ENCODE measurements at regions not wholly inside any gene's neighbourhood (a gene's known extent, or its start where the extent isn't known, plus 50 kb on each side); places are given as distances from the start of the nearest gene placed in this dataset.

DNA sequence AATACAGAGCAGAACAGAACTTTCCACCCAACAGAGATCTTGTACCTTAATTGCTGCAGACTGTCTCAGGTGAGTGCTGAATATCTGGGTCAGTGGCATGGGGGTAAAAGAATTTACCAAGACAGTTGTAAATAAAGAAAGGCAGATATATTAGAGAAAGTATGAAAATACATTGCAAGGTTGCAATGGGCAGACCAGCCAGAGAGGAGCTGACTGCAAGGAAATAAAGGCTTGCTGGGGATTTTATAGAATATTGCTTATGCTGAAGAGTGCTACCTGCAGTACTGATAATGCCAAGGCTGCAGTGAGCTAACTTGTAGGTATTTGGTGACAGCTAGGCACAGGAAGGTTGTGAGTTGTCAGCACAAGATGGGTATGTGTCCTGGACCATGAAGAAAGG lies 171.0 kb upstream of the TRIM24 start:
- Histone ChIP-seq H3K9me3 (ENCODE audit: low read depth) (no peaks in the 10 kb centered on the region), H3K4me3 (no peak overlapping the region), H3K79me2 (ENCODE audit: insufficient read depth) (no peaks in the 10 kb centered on the region), H3K4me2 (ENCODE audit: unreplicated experiment) (no peak overlapping the region), H3F3A (ENCODE audit: insufficient read depth) (no peaks in the 10 kb centered on the region), H3K9ac (no peak overlapping the region), H3K27ac (no peak overlapping the region), H3K36me3 (ENCODE audit: low read depth) (no peaks in the 10 kb centered on the region), H3K27me3 (replicated peaks; ENCODE audit: insufficient read depth) (no peaks in the 10 kb centered on the region), H3K9me2 (ENCODE audit: insufficient read depth) (no peaks in the 10 kb centered on the region), H3K4me1 (ENCODE audit: insufficient read depth) (no peaks in the 10 kb centered on the region), H2AFZ (no peak overlapping the region), H4K20me1 (ENCODE audit: insufficient read depth) (no peaks in the 10 kb centered on the region)
- in situ Hi-C loops (cut with MboI): no loop called here
- DNase-seq: no peak
- TF ChIP-seq EZH2 (IDR thresholded peaks at IDR 0.05; ENCODE audit: insufficient read depth, poor library complexity, severe bottlenecking): no peak
- no peak for TF ChIP-seq EZH2phosphoT487 (IDR thresholded peaks at IDR 0.05; ENCODE audit: insufficient read depth, low read depth)

DNA sequence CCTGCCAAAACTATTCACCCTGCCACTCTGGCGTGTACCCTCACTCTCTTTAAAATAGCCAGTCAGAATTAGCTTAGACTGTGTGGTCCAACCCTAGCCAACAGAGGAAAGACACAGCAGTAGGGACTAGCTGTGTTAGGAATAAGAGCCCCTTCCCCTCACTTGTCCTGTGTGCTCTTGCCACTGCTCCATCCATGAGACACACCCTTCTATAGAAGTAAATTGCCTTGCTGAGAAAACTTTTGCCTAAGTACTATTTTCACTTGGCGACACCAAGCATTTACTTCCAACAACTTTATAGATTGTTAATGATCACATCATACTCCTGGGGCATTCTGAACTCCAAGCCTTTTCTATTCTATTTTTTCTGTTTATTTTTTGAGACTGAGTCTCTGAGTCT lies 170.2 kb upstream of the TRIM24 start:
- H3K79me2 ChIP-seq (ENCODE audit: insufficient read depth): no peaks in the 10 kb centered on the region
- DNase-seq: no peak
- TF ChIP-seq EZH2 (IDR thresholded peaks at IDR 0.05; ENCODE audit: insufficient read depth, poor library complexity, severe bottlenecking) (no peak), EZH2phosphoT487 (IDR thresholded peaks at IDR 0.05; ENCODE audit: insufficient read depth, low read depth) (no peak)
- H3F3A ChIP-seq (ENCODE audit: insufficient read depth): no peaks in the 10 kb centered on the region
- no peaks in the 10 kb centered on the region for H3K4me1 ChIP-seq (ENCODE audit: insufficient read depth)
- H3K9me2 ChIP-seq (ENCODE audit: insufficient read depth): no peaks in the 10 kb centered on the region
- WGBS, 2 experiments (ENCODE audit: low coverage in 1 of 2, low lambda C conversion rate in 2 of 2, missing lambda C conversion rate in 2 of 2): 6 to 16% methylated on average over 2 of the region's 2 CpGs
- H3K9me3 ChIP-seq (ENCODE audit: low read depth): no peaks in the 10 kb centered on the region
- H4K20me1 ChIP-seq (ENCODE audit: insufficient read depth): no peaks in the 10 kb centered on the region
- H3K9ac ChIP-seq: no peak overlapping the region
- no peak overlapping the region for H3K4me3 ChIP-seq
- H3K4me2 ChIP-seq (ENCODE audit: unreplicated experiment): no peak overlapping the region
- no peak overlapping the region for H2AFZ ChIP-seq
- no peaks in the 10 kb centered on the region for H3K27me3 ChIP-seq (replicated peaks; ENCODE audit: insufficient read depth)
- no peak overlapping the region for H3K27ac ChIP-seq
- in situ Hi-C loops (cut with MboI): no loop called here
- no peaks in the 10 kb centered on the region for H3K36me3 ChIP-seq (ENCODE audit: low read depth)

- Histone ChIP-seq H3K4me1 (ENCODE audit: insufficient read depth) (no peaks in the 10 kb centered on the region), H3K9me3 (ENCODE audit: low read depth) (no peaks in the 10 kb centered on the region), H3K4me2 (ENCODE audit: unreplicated experiment) (no peak overlapping the region), H3F3A (ENCODE audit: insufficient read depth) (no peaks in the 10 kb centered on the region), H3K79me2 (ENCODE audit: insufficient read depth) (no peaks in the 10 kb centered on the region), H3K9me2 (ENCODE audit: insufficient read depth) (no peaks in the 10 kb centered on the region), H2AFZ (no peak overlapping the region), H3K4me3 (no peak overlapping the region), H3K27ac (no peak overlapping the region), H3K9ac (no peak overlapping the region), H3K27me3 (replicated peaks; ENCODE audit: insufficient read depth) (no peaks in the 10 kb centered on the region), H4K20me1 (ENCODE audit: insufficient read depth) (no peaks in the 10 kb centered on the region), H3K36me3 (ENCODE audit: low read depth) (no peaks in the 10 kb centered on the region)
- in situ Hi-C loops (cut with MboI): no loop called here
- no peak for DNase-seq
- TF ChIP-seq EZH2 (IDR thresholded peaks at IDR 0.05; ENCODE audit: insufficient read depth, poor library complexity, severe bottlenecking) (no peak), EZH2phosphoT487 (IDR thresholded peaks at IDR 0.05; ENCODE audit: insufficient read depth, low read depth) (no peak)
- WGBS, 2 experiments (ENCODE audit: low coverage in 1 of 2, low lambda C conversion rate in 2 of 2, missing lambda C conversion rate in 2 of 2): 10 to 14% methylated on average over 3 of the region's 3 CpGs
Observed at GRCh38 chr7:138292951-138293350, 167.1 kb upstream of the TRIM24 start.

DNA sequence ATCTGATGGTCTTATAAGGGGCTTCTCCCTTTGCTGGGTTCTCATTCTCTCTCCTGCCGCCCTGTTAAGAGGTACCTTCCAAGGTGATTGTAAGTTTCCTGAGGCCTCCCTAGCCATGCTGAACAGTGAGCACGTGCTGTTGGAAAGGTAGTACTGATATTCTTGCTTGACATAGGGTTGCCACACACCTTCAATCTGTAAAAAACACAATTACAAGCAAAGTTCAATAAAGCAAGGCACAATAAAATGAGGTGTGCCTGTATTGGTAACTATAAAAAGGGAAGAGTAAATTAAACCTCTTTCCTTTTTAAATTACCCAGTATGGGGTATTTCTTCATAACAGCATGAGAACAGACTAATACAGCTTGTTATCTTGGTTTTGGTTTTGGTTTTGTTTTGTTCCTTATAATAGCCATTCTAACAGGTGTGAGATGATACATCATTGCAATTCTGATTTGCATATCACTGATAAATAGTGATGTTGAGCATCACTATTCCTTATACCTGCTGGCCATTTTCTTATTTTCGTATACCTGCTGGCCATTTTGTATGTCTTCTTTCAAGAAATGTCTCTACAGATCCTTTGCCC lies 164.9 kb upstream of the TRIM24 start:
- Histone ChIP-seq H3K9me2 (ENCODE audit: insufficient read depth) (no peaks in the 10 kb centered on the region), H4K20me1 (ENCODE audit: insufficient read depth) (no peaks in the 10 kb centered on the region), H3K9ac (no peak overlapping the region), H3F3A (ENCODE audit: insufficient read depth) (no peaks in the 10 kb centered on the region), H3K4me2 (ENCODE audit: unreplicated experiment) (no peak overlapping the region), H3K27ac (no peak overlapping the region), H3K27me3 (replicated peaks; ENCODE audit: insufficient read depth) (no peaks in the 10 kb centered on the region), H3K79me2 (ENCODE audit: insufficient read depth) (no peaks in the 10 kb centered on the region), H3K36me3 (ENCODE audit: low read depth) (no peaks in the 10 kb centered on the region), H3K4me1 (ENCODE audit: insufficient read depth) (no peaks in the 10 kb centered on the region), H3K4me3 (no peak overlapping the region), H2AFZ (no peak overlapping the region), H3K9me3 (ENCODE audit: low read depth) (no peaks in the 10 kb centered on the region)
- 10 to 22% methylated on average over 3 of the region's 3 CpGs for WGBS, 2 experiments (ENCODE audit: low coverage in 1 of 2, low lambda C conversion rate in 2 of 2, missing lambda C conversion rate in 2 of 2)
- no peak for DNase-seq
- TF ChIP-seq EZH2phosphoT487 (IDR thresholded peaks at IDR 0.05; ENCODE audit: insufficient read depth, low read depth): no peak
- TF ChIP-seq EZH2 (IDR thresholded peaks at IDR 0.05; ENCODE audit: insufficient read depth, poor library complexity, severe bottlenecking): no peak
- in situ Hi-C loops (cut with MboI): no loop called here

GRCh38 chr7:138297526-138297925 lies 162.5 kb upstream of the TRIM24 start:
- in situ Hi-C loops (cut with MboI): no loop called here

More at GRCh38 chr7:138297526-138297925, 162.5 kb upstream of the TRIM24 start:
- Histone ChIP-seq H3F3A (ENCODE audit: insufficient read depth) (no peaks in the 10 kb centered on the region), H3K4me2 (ENCODE audit: unreplicated experiment) (no peak overlapping the region), H4K20me1 (ENCODE audit: insufficient read depth) (no peaks in the 10 kb centered on the region), H2AFZ (no peak overlapping the region), H3K36me3 (ENCODE audit: low read depth) (no peaks in the 10 kb centered on the region), H3K4me3 (no peak overlapping the region), H3K9me3 (ENCODE audit: low read depth) (no peaks in the 10 kb centered on the region), H3K27me3 (replicated peaks; ENCODE audit: insufficient read depth) (no peaks in the 10 kb centered on the region), H3K79me2 (ENCODE audit: insufficient read depth) (no peaks in the 10 kb centered on the region), H3K9ac (no peak overlapping the region), H3K27ac (no peak overlapping the region), H3K4me1 (ENCODE audit: insufficient read depth) (no peaks in the 10 kb centered on the region), H3K9me2 (ENCODE audit: insufficient read depth) (no peaks in the 10 kb centered on the region)
- WGBS, 2 experiments (ENCODE audit: low coverage in 1 of 2, low lambda C conversion rate in 2 of 2, missing lambda C conversion rate in 2 of 2): 9 to 18% methylated on average over 3 of the region's 3 CpGs
- TF ChIP-seq EZH2 (IDR thresholded peaks at IDR 0.05; ENCODE audit: insufficient read depth, poor library complexity, severe bottlenecking): no peak
- TF ChIP-seq EZH2phosphoT487 (IDR thresholded peaks at IDR 0.05; ENCODE audit: insufficient read depth, low read depth): no peak
- DNase-seq: no peak
